GM19035 (cell line): ENCODE measurements at regions not wholly inside any gene's neighbourhood (a gene's known extent, or its start where the extent isn't known, plus 50 kb on each side); places are given as distances from the start of the nearest gene placed in this dataset.
"Not testable (repeated sequence)": the region's sequence is repeated elsewhere in the genome, so short reads cannot be mapped to it uniquely, and the experiment has no call there.

Experiments
- ATAC-seq: cut with Tn5 transposase; IDR thresholded peaks from one replicate; pipeline ENCODE4 v1.9.1; 2021; ENCODE audit not compliant: unreplicated experiment

DNA sequence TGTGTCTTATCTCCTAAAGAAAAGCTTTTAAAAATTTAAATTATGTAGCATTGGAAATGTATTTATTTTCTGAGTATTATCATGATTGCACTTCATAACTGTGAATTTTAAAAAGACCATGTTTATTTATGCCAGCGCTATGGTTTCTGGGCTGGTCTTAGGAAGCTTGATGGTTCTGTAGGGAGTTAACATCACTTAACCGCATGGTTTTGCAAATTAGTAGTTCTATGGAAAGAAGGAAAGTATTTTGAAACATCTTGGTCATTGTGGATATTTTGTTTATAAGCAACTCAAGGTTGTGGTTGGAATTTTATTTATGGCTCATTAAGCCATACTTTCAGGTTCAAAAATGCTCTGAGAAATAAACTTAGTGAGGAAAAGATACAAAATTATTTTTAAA, 549.4 kb downstream of the STK39 start:
- ATAC-seq = no peak

DNA sequence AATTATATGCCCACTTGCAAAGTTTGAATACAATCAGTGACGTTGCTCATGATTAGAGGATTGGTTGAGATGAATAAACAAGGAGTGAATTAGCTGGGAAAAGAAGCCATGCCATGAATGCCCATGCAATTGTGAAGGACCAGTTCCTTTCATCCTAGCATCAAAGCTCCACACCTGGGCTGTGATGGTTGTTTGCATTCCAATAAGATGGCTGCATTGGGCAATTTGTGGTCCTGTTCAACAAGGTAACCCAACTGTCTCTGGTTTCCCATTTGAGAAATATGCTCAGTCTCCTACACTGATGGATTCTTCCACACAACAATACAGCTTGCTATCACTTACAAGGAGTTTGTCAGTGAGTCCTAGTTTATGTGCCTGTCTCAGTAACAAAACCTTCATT, 550.2 kb downstream of the STK39 start:
- ATAC-seq = no peak

DNA sequence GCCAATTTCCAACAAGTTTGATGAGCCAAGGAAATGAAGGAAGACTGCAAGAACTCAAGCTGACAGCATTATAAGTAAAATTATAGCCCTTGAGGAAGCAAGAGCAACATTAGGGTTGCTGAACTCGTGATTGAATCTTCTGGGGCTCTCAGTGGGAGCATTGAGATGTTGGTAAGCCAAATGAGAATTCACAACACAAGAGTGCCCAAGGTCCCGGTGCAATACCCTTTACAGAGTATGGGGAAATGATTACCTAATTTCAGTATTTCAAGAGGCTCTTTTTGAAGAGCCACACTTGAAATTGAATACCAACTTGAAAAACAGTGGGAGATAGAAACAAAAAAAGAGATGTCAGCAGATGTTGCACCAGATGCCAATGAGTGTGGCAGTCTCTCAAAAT, 554.5 kb downstream of the STK39 start:
- no peak for ATAC-seq

DNA sequence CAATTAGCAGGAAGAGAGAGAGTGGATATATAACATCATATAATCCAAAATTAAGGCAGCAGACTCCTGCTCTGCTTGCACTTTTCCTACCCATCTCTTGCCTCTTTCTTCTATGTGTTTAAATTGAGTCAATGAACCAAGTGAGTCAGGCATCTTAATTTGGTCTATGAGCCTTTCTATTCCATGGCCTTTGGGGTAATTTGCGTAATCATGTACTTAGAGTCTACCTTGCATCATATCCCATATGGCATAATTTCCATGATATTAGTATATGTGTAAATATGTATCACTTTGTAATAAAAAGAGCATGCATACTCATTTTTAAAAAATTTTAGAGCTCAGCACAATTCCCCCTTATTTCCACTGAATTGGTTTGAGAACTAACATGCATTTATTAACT, 555.2 kb downstream of the STK39 start:
- ATAC-seq = no peak

DNA sequence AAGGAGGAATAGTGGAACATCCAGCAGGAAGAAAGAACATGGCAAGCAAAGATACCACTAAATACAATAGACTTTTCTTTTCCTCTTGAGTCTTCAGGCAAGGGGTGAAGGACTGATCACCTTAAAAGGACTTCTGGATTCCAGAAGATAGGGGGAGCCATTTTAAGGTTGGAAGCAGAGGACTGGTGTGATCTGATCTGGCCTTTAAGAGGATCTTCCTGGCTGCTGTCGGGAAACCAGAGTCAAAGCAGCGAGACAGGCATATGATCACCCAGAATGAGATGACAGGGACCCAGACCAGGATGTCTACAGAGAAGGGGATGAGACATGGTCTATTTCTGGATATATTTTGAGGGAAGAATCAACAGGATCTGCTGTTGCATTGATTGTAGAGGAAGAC, 558.0 kb downstream of the STK39 start:
- no peak for ATAC-seq

DNA sequence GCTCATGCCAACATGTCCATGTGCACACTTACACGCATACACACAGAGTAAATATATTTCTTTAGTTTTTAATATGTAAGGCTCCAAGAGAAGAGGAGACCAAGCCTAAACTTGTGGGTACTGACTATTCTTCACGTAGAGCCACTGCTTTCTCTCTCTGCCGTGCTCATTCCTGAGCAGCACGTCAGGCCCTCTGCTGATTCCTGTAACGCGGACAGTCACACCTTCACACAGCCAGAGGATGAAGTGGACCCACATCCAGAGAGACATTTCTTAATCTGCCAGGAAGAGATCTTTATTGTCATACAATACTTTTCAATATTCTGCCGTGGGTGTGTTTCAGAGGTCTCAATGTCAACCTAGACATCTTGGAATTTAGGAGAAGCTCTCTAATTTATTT, 560.7 kb downstream of the STK39 start:
- ATAC-seq = no peak

DNA sequence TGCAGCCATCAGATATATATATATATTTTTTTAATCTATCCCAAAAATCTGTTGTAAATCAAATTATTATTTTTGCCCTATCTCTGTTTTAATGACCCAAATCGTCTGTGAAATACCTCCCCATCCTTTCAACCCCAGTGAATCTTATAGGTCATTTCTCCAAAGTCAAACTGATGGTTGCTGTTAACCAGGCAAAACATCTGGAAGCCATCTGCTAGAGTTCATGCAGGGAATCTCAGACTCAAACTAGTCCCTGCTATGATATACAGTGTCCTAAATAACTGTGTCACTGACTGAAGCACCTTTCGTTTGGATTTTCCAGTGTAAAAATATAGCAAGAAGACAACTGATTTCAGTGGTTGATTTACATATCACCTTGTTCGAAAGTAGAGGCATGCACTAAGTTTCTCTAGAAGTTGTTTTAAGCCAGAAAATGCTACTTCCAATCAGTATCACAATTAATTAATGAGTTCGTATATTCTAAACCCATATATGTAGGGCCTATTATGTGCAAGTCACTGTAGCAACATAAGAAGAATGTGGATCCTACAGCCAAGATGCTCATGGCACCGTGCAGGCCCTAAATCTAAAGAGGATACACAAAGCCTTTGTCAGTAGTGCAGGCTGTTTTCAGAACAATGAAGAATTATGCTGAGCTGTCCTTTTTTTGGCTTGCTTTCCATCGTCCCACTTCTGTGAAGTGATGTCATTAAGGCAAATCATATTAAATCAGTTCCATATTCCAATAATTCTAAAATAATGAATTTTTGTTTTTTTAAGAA, 566.0 kb downstream of the STK39 start:
- ATAC-seq = no peak

DNA sequence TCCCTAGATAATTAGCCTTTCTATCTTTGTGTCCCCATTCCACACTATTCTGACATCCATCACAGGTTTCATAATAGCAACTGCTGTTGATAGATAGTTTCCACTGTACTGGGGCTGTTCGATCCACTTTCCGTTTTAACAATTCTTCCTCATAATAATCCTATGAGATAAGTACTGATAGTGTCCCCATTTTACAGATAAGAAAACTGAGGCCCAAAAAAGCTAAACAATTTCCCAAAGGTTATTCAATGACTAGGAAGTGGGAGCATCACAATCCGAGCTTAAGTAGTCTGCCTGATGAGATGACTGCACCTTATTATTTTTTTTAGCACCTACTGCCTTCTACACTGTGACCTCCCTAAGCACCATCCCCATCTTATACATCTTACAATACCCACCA, 569.2 kb downstream of the STK39 start:
- no peak for ATAC-seq

DNA sequence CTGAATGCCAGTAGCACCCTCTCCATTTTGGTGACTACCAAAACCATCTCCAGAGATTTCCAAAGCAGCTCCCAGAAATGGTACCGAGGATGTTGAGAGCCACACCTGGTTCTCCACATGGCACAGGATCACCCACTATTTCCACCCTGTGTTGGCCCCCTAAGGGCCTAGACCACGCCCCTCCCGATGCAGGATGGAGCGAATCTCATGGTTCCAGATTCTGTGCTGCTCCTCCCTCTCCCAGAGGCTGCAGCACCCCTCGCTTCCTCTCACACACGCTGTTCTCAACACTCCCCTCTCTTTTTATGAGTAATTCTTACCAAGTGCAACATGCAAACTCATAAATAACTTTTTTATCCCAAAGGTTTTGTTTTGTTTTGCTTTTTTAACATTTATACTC, 571.5 kb downstream of the STK39 start:
- no peak for ATAC-seq

DNA sequence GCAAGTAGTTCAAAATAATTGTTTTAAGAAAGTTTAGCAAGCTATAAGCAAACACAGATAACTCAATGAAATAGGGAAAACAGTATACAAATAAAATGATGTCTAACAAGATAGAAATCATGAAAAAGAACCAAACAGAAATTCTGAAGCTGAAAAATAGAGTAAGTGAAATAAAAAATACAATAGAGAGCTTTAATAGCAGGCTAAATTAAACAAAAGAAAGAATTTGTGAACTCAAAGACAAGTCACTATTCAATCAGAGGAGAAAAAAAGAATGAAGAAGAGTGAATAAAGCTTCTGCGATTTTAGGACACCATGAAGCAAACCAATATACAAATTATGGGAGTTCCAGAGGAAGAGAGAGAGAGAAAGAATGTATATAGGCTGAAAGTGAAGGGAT, 576.8 kb downstream of the STK39 start:
- ATAC-seq = no peak

DNA sequence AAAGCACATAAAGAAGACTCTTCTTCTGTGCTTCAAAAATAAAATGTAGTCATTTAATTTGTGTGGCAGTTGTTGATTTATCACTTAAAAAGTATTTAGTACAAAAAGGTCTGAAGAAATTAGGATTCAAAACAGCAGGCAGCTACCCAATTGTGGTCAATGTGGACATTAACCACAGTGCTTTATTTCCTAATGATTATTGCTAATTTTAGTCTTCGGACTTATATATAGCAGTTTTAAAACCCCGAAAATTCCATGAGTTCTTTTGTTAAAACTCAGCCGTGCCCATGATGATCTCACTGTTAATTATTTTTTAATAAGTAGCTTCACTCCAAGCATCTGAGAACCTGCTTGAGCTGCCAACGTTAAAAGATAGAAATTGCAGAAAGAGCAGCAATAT, 594.3 kb downstream of the STK39 start:
- no peak for ATAC-seq

DNA sequence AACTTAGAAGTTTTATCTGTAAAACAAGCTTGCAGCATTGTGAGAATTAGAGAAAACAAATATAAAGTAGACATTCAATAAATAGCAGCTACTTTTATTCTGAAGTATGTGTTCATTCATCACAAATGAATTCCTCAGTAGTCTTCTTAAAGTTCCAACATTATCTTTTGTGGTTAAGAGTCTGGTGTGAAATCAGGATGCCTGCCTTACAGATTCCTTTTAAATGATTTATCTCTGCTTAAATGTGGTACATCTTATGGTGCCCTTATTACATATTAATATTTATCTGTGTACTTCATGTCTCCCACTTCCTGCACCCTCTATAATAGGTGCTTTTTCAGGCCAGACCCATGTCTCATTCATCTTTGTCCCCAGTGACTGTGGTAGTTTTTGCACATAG, 595.0 kb downstream of the STK39 start:
- ATAC-seq = no peak

DNA sequence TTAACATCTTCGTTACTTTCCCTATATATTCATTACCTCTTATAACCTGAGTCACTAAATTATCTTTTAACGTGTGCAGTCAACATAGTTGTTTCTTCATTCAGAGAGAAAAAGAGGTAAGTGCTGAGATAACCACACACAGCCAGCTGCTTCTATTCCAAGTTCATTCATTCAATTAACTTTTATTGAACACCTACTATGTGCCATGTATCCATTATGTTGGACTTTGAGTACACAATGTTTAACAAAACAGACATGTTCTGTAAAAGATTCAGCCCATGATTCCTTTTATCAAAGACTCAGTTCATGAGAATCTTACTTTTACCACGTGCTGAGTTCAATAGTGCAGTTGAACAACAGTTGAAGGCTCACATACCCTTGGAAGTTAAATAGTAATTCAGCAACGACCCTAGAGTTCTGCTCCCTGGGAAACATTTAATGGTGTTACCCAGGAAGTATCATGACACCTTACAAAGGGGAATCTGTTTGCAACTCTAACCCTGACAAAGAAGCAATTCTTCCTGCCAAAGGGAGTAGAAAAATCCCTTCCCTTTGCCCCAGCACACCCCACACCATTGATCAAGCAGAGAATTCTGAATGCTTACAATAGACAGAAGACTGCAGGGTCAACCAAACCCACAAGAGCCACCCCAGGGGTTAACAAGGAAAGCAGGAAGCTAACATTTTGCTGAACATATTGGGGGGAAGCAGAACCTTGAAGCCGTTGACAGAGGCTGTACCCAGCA, 595.8 kb downstream of the STK39 start:
- no peak for ATAC-seq

DNA sequence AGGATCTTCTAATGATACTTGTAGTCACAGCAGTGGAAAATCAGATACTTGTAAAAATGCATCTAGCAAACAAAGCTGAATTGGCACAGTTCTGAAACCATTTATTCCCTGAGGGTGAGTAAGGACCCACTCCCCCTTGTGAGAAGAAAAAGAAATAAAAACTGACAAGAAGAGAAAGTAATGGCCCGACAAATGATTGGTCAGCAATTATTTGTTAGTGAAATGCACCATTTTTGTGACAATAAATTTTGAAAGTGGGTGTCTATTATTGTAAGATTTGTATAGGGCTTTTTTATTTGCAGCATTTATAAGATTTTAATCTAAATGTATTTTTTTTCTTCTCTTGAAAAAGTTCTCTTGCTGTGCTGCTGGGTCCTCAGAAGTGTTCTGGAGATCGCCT, 600.8 kb downstream of the STK39 start:
- no peak for ATAC-seq

DNA sequence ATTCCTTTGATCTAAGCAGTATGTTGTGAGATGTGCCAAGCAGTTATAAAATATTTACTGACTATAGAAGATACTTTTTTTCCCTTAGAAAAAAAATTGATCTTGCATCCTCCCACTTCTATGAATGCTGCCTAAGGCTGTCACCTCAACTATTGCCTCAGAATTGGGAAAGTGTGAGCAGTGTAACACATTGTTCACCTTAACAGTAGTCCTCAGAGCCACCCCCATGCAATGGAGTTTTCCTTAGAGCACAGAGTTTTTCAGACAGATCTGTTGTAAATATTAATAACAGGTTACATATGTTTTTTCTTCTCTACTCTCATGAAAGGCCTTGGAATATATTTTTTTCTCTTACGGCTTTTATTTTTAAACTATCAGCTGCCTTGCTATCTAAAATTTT, 607.3 kb downstream of the STK39 start:
- no peak for ATAC-seq

DNA sequence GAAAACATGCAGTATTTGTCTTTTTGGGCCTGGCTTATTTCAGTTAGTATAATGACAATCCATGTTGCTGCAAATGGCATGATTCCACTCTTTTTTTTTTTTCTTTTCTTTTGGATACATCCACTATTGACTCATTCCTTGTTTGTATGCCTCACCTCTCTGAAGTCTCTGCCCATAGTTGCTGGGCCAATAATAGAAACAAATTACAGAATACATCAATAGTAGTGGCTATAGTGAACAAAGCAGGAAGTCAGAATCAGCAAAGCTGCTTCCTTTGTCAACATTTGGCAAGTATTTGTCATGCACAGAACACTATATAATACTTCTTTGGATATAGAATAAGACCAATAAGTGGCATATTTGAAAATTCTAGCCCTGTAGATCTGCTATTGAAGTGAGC, 609.7 kb downstream of the STK39 start:
- ATAC-seq = no peak

DNA sequence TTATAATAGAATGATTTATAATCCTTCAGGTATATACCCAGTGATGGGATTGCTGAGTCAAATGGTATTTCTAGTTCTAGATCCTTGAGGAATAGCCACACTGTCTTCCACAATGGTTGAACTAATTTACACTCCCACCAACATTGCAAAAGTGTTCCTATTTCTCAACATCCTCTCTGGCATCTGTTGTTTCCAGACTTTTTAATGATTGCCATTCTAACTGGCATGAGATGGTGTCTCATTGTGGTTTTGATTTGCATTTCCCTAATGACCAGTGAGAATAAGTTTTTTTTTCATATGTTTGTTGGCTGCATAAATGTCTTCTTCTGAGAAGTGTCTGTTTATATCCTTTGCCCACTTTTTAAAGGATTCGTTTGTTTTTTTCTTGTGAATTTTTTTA, 615.1 kb downstream of the STK39 start:
- ATAC-seq = not testable (repeated sequence)

DNA sequence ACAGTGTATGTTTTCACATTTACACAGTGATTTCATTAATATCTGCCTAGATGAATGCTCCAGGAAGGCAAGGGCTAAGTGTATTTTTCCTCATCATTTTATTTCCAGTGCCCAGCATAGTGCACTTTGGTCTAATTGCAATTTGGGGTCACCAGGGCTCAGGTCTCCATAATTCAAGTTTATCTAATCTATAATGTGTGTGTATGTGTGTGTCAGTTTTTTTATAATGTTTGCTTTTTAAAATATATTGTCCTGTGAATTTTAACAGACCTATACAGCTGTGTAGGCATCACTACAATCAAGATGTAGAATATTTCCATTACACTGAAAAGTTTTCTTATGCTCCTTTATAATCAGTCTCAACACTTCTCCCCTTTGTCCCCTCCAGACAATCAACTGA, 620.4 kb downstream of the STK39 start:
- no peak for ATAC-seq

DNA sequence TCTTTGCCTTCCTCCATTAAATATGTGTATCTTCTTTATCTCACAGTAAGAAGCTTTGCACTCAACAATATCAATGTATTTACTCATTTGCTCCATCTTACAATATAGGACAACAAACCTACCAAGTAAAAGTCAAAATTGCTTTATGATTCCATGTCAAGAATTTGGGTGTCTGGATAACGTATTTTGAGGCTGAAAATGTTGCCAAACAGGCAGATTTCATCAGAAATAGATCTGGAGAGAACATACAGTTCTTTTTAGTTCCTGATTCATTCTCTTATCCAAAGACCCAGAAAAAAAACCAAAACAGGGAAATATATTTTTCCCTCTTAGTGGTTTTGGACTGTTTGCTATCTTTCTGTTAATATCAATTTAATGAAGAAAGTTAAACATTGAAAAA, 621.1 kb downstream of the STK39 start:
- ATAC-seq = no peak

DNA sequence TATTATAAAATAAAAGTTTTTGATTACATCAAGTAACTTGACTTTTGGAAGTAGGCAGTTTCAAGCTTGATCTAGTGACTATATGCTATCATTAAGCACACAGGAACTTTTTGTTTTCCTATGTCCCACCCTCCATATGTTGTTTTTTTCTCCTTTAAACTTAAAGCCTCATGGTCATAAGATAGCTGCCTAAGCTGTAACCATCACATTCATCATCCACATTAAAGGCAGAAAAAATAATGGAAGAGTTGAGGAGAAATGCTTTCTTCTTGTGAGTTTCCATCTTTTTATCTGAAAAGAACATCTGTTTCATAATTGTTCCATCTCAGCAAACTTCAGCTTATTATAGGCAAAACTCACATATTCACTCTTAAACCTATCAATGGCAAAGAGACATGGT, 630.4 kb downstream of the STK39 start:
- no peak for ATAC-seq

DNA sequence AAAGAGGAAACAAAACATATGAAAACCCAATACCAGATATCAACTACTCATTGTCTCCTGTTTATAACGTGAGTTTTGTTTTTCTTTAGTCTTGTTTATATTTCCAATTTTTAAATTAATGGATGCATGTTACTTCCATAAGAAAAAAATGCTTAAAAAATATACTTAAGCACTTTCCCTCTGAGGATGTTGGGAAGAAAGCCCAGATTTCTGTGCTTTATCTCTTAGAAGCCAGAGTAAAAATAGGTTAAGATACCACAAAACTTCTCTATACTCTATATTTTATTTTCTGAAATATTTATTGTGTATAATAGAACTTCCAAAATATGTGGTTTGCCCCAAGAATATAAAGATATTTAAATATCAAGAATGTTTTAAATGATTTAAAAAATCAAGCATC, 633.9 kb downstream of the STK39 start:
- ATAC-seq = no peak

DNA sequence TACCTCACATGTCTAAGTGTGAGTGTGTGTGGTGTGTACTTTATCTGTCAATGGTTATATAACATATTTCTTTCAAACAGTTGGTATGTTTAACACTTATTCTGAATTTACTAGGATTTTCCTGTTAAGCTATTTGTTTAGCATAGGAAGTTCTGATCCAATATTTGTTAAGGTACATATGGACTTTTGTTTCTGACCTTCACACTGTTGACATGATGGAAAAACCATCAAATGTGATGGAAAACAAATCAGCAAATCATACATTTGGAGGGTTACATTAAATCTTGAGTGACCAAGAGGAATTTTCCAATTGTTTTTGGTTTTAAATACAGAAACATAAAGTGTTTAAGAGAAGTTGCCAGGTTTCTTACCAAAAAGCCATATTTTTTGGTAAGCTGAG, 638.9 kb downstream of the STK39 start:
- no peak for ATAC-seq

DNA sequence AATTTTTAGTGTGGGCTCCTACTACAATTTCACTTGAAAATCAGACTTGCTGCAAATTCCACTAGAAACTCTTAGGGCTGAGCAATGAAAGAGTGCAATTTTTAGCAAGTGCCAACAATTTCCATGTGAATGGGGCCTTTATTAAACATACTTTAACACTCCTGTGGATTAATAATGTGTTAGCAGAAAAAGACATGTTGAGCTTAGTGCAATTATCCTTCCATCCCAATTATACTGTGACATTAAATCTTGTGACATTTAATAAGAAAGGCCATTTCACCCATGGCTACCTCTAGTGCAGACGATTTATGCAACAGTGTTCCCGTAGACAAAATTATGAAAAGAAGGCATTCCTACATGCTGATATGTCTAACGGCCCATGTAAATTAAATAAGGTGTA, 639.7 kb downstream of the STK39 start:
- no peak for ATAC-seq
